Omental fat pad (tissue), 3 donors: ENCODE measurements at regions not wholly inside any gene's neighbourhood (a gene's known extent, or its start where the extent isn't known, plus 50 kb on each side); places are given as distances from the start of the nearest gene placed in this dataset.

Experiments used
- ATAC-seq: fragments of 150-250 bp; one replicate; pipeline ENCODE4 v1.9.1; 2016; ENCODE audit warnings: mild to moderate bottlenecking, moderate library complexity; ENCODE audit not compliant: low FRiP score
- DNase-seq: peaks from one replicate; pipeline ENCODE4 v3.0.0-alpha.2; 2019; ENCODE audit warnings: low spot score
- CTCF ChIP-seq, 3 donors: fragments of 450-650 bp; IDR thresholded peaks; one replicate each; pipeline ENCODE4 v1.5.1; 2016 to 2017; ENCODE audit warnings: antibody characterized with exemption in 3 of 3, mild to moderate bottlenecking in 3 of 3, moderate library complexity in 2 of 3

DNA sequence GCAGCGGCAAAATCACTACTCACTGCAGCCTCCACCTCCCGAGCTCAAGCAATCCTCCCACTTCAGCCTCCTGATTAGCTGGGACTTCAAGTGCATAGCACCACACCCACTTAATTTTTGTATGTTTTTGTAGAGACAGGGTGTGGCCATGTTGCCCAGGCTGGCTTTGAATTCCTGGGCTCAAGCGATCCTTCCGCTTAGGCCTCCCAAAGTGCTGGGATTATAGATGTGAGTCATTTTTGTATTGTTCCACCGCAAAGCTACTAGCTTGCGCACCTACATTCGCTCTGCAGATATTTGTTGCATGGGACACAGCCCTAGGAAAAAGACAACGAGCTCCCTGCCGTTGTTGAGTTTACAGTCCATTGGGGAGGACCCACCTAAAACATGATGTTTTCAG lies 173.5 kb upstream of the AGAP1 start:
- TF ChIP-seq CTCF (IDR thresholded peaks at IDR 0.05), result no peak
- ATAC-seq (no peak), DNase-seq (no peak)

DNA sequence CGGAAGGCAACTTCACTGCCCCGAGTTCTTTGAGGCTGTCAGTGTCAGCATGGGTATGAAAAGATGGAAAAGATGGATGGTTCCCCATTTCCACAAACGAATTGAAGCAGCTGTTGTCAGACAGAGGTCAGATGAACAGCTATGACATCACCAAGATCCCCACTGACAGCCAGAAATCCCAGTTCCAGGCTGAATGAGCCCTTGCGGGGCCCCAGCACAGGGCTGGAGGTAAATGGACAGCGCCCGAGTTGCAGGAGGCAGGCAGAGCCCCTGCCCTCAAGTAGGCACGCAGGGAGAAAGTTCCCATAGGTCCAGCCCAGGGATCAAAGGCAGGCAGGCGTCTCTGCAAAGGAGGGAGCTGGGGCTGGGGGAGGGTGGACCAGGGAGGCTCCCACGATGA lies 169.5 kb upstream of the AGAP1 start:
- DNase-seq (no peak), ATAC-seq (peak; percentile 55)
- TF ChIP-seq CTCF (IDR thresholded peaks at IDR 0.05), result no peak

- ATAC-seq (no peak), DNase-seq (no peak)
- TF ChIP-seq CTCF (IDR thresholded peaks at IDR 0.05), result no peak
These were observed 168.7 kb upstream of the AGAP1 start for GRCh38 chr2:235325151-235325550.

DNA sequence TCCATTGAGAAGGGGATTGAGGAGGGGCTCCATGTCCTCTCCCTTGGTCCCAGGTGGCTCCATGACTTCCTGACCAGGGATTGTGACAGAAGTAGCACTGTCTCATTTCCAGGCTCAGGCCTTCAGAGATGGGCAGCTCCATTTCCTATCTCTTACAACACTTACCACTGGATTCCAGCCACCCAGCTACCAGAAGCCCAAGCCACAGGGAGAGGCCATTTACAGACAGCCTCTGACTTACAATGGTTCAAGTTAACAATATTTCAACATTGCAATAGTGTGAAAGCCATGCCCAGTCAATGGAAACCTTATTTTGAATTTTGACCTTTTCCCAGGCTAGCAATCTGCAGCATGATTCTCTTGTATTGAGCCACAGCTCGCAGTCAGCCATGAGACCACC lies 164.9 kb upstream of the AGAP1 start:
- TF ChIP-seq CTCF (IDR thresholded peaks at IDR 0.05), result no peak
- DNase-seq (no peak), ATAC-seq (no peak)

GRCh38 chr2:235330775-235331451 lies 162.9 kb upstream of the AGAP1 start:
- DNase-seq (no peak), ATAC-seq (no peak)
- no peak for TF ChIP-seq CTCF (IDR thresholded peaks at IDR 0.05)

DNA sequence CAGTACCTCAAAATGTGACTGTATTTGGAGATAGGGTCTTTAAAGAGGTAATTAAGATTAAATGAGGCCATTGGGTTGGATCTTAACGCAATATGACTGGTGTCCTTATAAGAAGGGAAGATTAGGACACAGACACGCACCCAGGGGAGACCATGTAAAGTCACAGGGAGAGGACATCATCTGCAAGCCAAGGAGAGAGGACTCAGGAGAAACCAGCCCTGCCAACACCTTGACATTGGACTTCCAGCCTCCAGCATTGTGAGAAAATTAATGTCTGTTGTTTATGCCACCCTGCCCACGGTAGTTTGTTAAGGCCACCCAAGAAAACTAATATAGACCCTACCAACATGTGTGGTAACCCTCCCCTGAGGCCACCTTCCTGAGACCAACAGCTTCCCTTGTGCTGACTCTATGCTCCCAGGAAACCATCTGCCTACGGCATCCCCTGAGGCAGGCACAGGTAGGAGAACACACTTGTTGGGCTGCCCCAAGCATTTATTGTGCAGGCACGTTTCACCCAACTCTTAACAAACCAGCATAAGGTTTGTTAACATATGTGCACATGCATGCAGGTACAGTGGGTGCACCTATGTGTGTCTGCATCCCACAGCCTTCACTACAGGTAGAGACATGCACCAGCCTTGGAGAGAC lies 161.5 kb upstream of the AGAP1 start:
- DNase-seq (no peak), ATAC-seq (no peak)
- no peak for TF ChIP-seq CTCF (IDR thresholded peaks at IDR 0.05)

DNA sequence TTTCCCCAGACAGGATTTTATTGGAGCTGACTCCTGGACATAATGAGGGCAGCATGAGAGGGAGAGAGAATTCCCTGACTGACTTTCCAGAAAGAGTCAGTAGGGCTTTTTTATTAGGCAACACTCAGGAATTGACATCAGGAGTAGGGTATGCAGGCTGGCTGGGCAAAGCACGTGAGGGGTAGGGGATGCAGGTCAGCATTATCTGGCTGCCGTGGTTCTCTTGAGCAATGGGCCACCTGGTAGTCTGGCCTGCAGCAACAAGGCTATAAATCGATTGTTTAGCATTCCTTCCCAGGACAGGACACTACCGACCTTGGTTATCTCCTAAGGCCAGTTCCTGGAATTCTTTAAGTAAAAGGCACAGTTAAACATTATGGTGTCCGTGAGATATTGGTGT lies 160.8 kb upstream of the AGAP1 start:
- no peak for ATAC-seq
- TF ChIP-seq CTCF (IDR thresholded peaks at IDR 0.05), result no peak
- no peak for DNase-seq
